B cell (primary cell): ENCODE measurements at regions not wholly inside any gene's neighbourhood (a gene's known extent, or its start where the extent isn't known, plus 50 kb on each side); places are given as distances from the start of the nearest gene placed in this dataset.

Source experiments
- EZH2 ChIP-seq: IDR thresholded peaks from 2 replicates; pipeline ENCODE4 v1.6.1; 2012; ENCODE audit warnings: borderline replicate concordance, low read depth, mild to moderate bottlenecking, moderate library complexity, low read length; ENCODE audit not compliant: insufficient read depth, poor library complexity, severe bottlenecking
- TF ChIP-seq, protein P1 (sequence below): fragments of 200-600 bp; IDR thresholded peaks from one replicate; pipeline ENCODE4 v1.8.0; 2022; ENCODE audit warnings: antibody characterized with exemption, mild to moderate bottlenecking

DNA sequence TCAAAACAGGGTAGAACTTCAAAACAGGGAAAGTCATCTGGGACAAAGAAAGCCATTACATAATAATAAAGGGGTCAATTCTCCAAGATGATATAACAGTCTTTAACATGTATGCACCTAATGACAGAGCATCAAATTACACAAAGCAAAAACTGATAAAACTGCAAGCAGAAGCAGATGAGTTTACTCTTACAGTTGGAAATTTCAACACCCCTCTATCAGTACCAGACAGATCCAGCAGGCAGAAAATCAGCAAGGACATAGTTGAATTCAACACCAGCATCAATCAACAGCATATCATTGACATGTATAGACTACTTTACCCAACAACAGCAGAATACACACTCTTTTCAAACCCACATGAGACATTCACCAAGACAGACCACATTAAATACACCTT is 233.0 kb upstream of the NEBL start:
- TF ChIP-seq, protein P1, sequence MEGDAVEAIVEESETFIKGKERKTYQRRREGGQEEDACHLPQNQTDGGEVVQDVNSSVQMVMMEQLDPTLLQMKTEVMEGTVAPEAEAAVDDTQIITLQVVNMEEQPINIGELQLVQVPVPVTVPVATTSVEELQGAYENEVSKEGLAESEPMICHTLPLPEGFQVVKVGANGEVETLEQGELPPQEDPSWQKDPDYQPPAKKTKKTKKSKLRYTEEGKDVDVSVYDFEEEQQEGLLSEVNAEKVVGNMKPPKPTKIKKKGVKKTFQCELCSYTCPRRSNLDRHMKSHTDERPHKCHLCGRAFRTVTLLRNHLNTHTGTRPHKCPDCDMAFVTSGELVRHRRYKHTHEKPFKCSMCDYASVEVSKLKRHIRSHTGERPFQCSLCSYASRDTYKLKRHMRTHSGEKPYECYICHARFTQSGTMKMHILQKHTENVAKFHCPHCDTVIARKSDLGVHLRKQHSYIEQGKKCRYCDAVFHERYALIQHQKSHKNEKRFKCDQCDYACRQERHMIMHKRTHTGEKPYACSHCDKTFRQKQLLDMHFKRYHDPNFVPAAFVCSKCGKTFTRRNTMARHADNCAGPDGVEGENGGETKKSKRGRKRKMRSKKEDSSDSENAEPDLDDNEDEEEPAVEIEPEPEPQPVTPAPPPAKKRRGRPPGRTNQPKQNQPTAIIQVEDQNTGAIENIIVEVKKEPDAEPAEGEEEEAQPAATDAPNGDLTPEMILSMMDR = no peak
- no peak for TF ChIP-seq EZH2
